ENCODE measurements at regions not wholly inside any gene's neighbourhood (a gene's known extent, or its start where the extent isn't known, plus 50 kb on each side); places are given as distances from the start of the nearest gene placed in this dataset.

GRCh38 chr10:129259128-129259815 lies 207.8 kb upstream of the MGMT start:
- Histone ChIP-seq H3K79me2 (ENCODE audit: control insufficient read depth, low read length) (no peaks in the 10 kb centered on the region), H3K27me3 (ENCODE audit: control insufficient read depth, low read length) (no peaks in the 10 kb centered on the region), H3K4me2 (ENCODE audit: low read length) (no peak overlapping the region), H3K9me2 (replicated peaks; ENCODE audit: control insufficient read depth, low read length) (no peaks in the 10 kb centered on the region), H3K9me3 (ENCODE audit: control insufficient read depth, insufficient read depth, low read length) (no peaks in the 10 kb centered on the region), H3K4me1 (ENCODE audit: control insufficient read depth, low read length) (no peaks in the 10 kb centered on the region), H4K20me1 (ENCODE audit: control insufficient read depth, insufficient read depth, low read depth, low read length) (no peaks in the 10 kb centered on the region), H3K27ac (ENCODE audit: low read depth, low read length) (no peak overlapping the region), H3K4me3 (ENCODE audit: low read length) (no peak overlapping the region), H3F3A (ENCODE audit: control insufficient read depth, insufficient read depth) (no peaks in the 10 kb centered on the region), H3K36me3 (ENCODE audit: control insufficient read depth, low read length) (no peaks in the 10 kb centered on the region)
- TF ChIP-seq EZH2phosphoT487 (IDR thresholded peaks at IDR 0.05; ENCODE audit: borderline replicate concordance, low read length) (no peak), CTCF (IDR thresholded peaks at IDR 0.05; ENCODE audit: low read depth, low read length, poor library complexity, severe bottlenecking) (no peak)

- Histone ChIP-seq H3K4me1 (ENCODE audit: control insufficient read depth, low read length) (no peaks in the 10 kb centered on the region), H3K27ac (ENCODE audit: low read depth, low read length) (no peak overlapping the region), H3K36me3 (ENCODE audit: control insufficient read depth, low read length) (no peaks in the 10 kb centered on the region), H4K20me1 (ENCODE audit: control insufficient read depth, insufficient read depth, low read depth, low read length) (no peaks in the 10 kb centered on the region), H3K4me3 (ENCODE audit: low read length) (no peak overlapping the region), H3K79me2 (ENCODE audit: control insufficient read depth, low read length) (no peaks in the 10 kb centered on the region), H3K9me2 (replicated peaks; ENCODE audit: control insufficient read depth, low read length) (no peaks in the 10 kb centered on the region), H3K4me2 (ENCODE audit: low read length) (no peak overlapping the region), H3F3A (ENCODE audit: control insufficient read depth, insufficient read depth) (no peaks in the 10 kb centered on the region), H3K9me3 (ENCODE audit: control insufficient read depth, insufficient read depth, low read length) (no peaks in the 10 kb centered on the region), H3K27me3 (ENCODE audit: control insufficient read depth, low read length) (no peaks in the 10 kb centered on the region)
- no peak for TF ChIP-seq EZH2phosphoT487 (IDR thresholded peaks at IDR 0.05; ENCODE audit: borderline replicate concordance, low read length)
- no peak for TF ChIP-seq CTCF (IDR thresholded peaks at IDR 0.05; ENCODE audit: low read depth, low read length, poor library complexity, severe bottlenecking)
Observed at GRCh38 chr10:129272176-129272575, 194.9 kb upstream of the MGMT start.

GRCh38 chr10:129272866-129273650 lies 194.0 kb upstream of the MGMT start:
- Histone ChIP-seq H3F3A (ENCODE audit: control insufficient read depth, insufficient read depth) (no peaks in the 10 kb centered on the region), H3K27ac (ENCODE audit: low read depth, low read length) (no peak overlapping the region), H3K4me3 (ENCODE audit: low read length) (no peak overlapping the region), H3K27me3 (ENCODE audit: control insufficient read depth, low read length) (no peaks in the 10 kb centered on the region), H3K79me2 (ENCODE audit: control insufficient read depth, low read length) (no peaks in the 10 kb centered on the region), H3K9me3 (ENCODE audit: control insufficient read depth, insufficient read depth, low read length) (no peaks in the 10 kb centered on the region), H3K4me2 (ENCODE audit: low read length) (no peak overlapping the region), H3K4me1 (ENCODE audit: control insufficient read depth, low read length) (no peaks in the 10 kb centered on the region), H3K36me3 (ENCODE audit: control insufficient read depth, low read length) (no peaks in the 10 kb centered on the region), H3K9me2 (replicated peaks; ENCODE audit: control insufficient read depth, low read length) (no peaks in the 10 kb centered on the region), H4K20me1 (ENCODE audit: control insufficient read depth, insufficient read depth, low read depth, low read length) (no peaks in the 10 kb centered on the region)
- TF ChIP-seq CTCF (IDR thresholded peaks at IDR 0.05; ENCODE audit: low read depth, low read length, poor library complexity, severe bottlenecking) (no peak), EZH2phosphoT487 (IDR thresholded peaks at IDR 0.05; ENCODE audit: borderline replicate concordance, low read length) (no peak)

Measured in DOHH2 (cell line).